CD14-positive monocyte (primary cell): ENCODE measurements at regions not wholly inside any gene's neighbourhood (a gene's known extent, or its start where the extent isn't known, plus 50 kb on each side); places are given as distances from the start of the nearest gene placed in this dataset.

ENCODE experiments used
- DNase-seq, 3 donors: peaks; one replicate each; pipeline ENCODE4 v3.0.0-alpha.2; 2011 to 2022
- H2AFZ ChIP-seq: 2 replicates; pipeline ENCODE4 v1.6.0; 2012; ENCODE audit warnings: mild to moderate bottlenecking, low read depth, low read length, inconsistent platforms; ENCODE audit not compliant: insufficient read depth, poor library complexity, severe bottlenecking
- H3K27ac ChIP-seq, 2 donors: 1 replicate in 1 of 2; 2 replicates in 1 of 2; pipeline ENCODE4 v1.5.1; 2012 to 2013; ENCODE audit warnings: low read length in 2 of 2, control low read depth in 1 of 2, inconsistent platforms in 1 of 2, low read depth in 1 of 2, mild to moderate bottlenecking in 1 of 2
- H3K27me3 ChIP-seq, 2 donors: one replicate each; pipeline versions ENCODE4 v1.6.0 to v1.6.1; 2011 to 2013; ENCODE audit warnings: low read length in 2 of 2; ENCODE audit not compliant: control insufficient read depth in 2 of 2, insufficient read depth in 2 of 2
- H3K36me3 ChIP-seq, 2 donors: replicated peaks in 1 of 2; 1 replicate in 1 of 2; 2 replicates in 1 of 2; pipeline versions ENCODE4 v1.5.1 to v1.6.1; 2012 to 2013; ENCODE audit warnings: low read length in 2 of 2, control low read depth in 1 of 2, inconsistent platforms in 1 of 2, mild to moderate bottlenecking in 1 of 2; ENCODE audit not compliant: insufficient read depth in 2 of 2, control insufficient read depth in 1 of 2
- H3K4me1 ChIP-seq, 2 donors: 1 replicate in 1 of 2; 2 replicates in 1 of 2; pipeline versions ENCODE4 v1.5.1 to v1.6.1; 2012 to 2013; ENCODE audit warnings: low read length in 2 of 2, control low read depth in 1 of 2, inconsistent platforms in 1 of 2, mild to moderate bottlenecking in 1 of 2, moderate library complexity in 1 of 2; ENCODE audit not compliant: insufficient read depth in 2 of 2, control insufficient read depth in 1 of 2
- H3K4me2 ChIP-seq: replicated peaks from 2 replicates; pipeline ENCODE3; 2012; ENCODE audit warnings: low read length, moderate library complexity, mild to moderate bottlenecking; ENCODE audit not compliant: poor library complexity, severe bottlenecking; ENCODE audit errors: extremely low read depth
- H3K4me3 ChIP-seq, 3 experiments: fragments of 200-600 bp in 1 of 3; sonication (generic) in 1 of 3; replicated peaks in 1 of 3; 1 replicate in 2 of 3; 2 replicates in 1 of 3; pipeline ENCODE4 v1.5.1; 2011 to 2013; ENCODE audit warnings: low read length in 3 of 3, mild to moderate bottlenecking in 3 of 3, control low read depth in 2 of 3, low read depth in 2 of 3, inconsistent platforms in 1 of 3, moderate library complexity in 1 of 3
- H3K79me2 ChIP-seq: 2 replicates; pipeline ENCODE4 v1.6.0; 2012; ENCODE audit warnings: mild to moderate bottlenecking, control low read depth, inconsistent platforms, low read length, moderate library complexity; ENCODE audit not compliant: insufficient read depth
- H3K9ac ChIP-seq: 2 replicates; pipeline ENCODE4 v1.6.0; 2017; ENCODE audit warnings: low read length, mild to moderate bottlenecking; ENCODE audit not compliant: insufficient read depth, poor library complexity, severe bottlenecking
- H3K9me3 ChIP-seq, 2 donors: replicated peaks in 1 of 2; 1 replicate in 1 of 2; 2 replicates in 1 of 2; pipeline versions ENCODE4 v1.5.1 to v1.6.1; 2012 to 2013; ENCODE audit warnings: low read length in 2 of 2, control low read depth in 1 of 2; ENCODE audit not compliant: control insufficient read depth in 1 of 2, insufficient read depth in 1 of 2
- H4K20me1 ChIP-seq: 2 replicates; pipeline ENCODE4 v1.6.0; 2012; ENCODE audit warnings: mild to moderate bottlenecking, low read length, control low read depth, moderate library complexity; ENCODE audit not compliant: insufficient read depth
- H3K27ac Mint-ChIP-seq, 7 donors: one replicate each; pipeline ENCODE4 v1.8.0; 2020; ENCODE audit warnings: mild to moderate bottlenecking in 7 of 7, mixed read lengths in 7 of 7, moderate library complexity in 6 of 7, inconsistent platforms in 2 of 7
- H3K27me3 Mint-ChIP-seq, 3 donors: one replicate each; pipeline ENCODE4 v1.8.0; 2021 to 2022; ENCODE audit warnings: low read depth in 3 of 3, mild to moderate bottlenecking in 3 of 3, mixed read lengths in 3 of 3, moderate library complexity in 3 of 3, inconsistent platforms in 1 of 3
- H3K36me3 Mint-ChIP-seq, 2 donors: one replicate each; pipeline ENCODE4 v1.8.0; 2020; ENCODE audit warnings: mixed read lengths in 2 of 2, inconsistent platforms in 1 of 2, mild to moderate bottlenecking in 1 of 2
- H3K4me1 Mint-ChIP-seq: one replicate; pipeline ENCODE4 v1.8.0; 2020; ENCODE audit warnings: mild to moderate bottlenecking, mixed read lengths
- H3K4me3 Mint-ChIP-seq, 2 donors: one replicate each; pipeline ENCODE4 v1.8.0; 2020; ENCODE audit warnings: mild to moderate bottlenecking in 2 of 2, mixed read lengths in 2 of 2, moderate library complexity in 1 of 2
- H3K9me3 Mint-ChIP-seq, 7 donors: one replicate each; pipeline ENCODE4 v1.8.0; 2020 to 2022; ENCODE audit warnings: mixed read lengths in 7 of 7, mild to moderate bottlenecking in 6 of 7, moderate library complexity in 6 of 7, inconsistent platforms in 2 of 7
- CTCF ChIP-seq: fragments of 200-600 bp; IDR thresholded peaks from one replicate; pipeline ENCODE4 v1.8.0; 2022; ENCODE audit warnings: antibody characterized with exemption, mild to moderate bottlenecking
- WGBS: methylation state at CpG from one replicate; pipeline ENCODE4 v1.1.5; 2013; ENCODE audit warnings: missing lambda C conversion rate; ENCODE audit not compliant: insufficient coverage; 5-methylcytosine and 5-hydroxymethylcytosine counted together
- intact Hi-C, 2 donors: fragments of 100-400 bp; cut with micrococcal nuclease; formaldehyde crosslinking; loops; one replicate each; pipeline versions ENCODE4 v1.15.0 to v1.15.1; 2023

GRCh38 chr6:15147827-15148226 is 98.0 kb upstream of the JARID2 start:
- peaks cover 23 to 26% of the 10 kb centered on the region in 2 donors for H3K4me1 ChIP-seq
- Mint-ChIP-seq H3K36me3 (no peaks in the 10 kb centered on the region), H3K27ac (no peak overlapping the region), H3K4me1 (peaks cover 31% of the 10 kb centered on the region), H3K4me3 (no peak overlapping the region), H3K9me3 (no peaks in the 10 kb centered on the region), H3K27me3 (no peaks in the 10 kb centered on the region)
- H3K4me3 ChIP-seq: no peak overlapping the region
- no peak overlapping the region for H3K27ac ChIP-seq
- H3K27me3 ChIP-seq: no peaks in the 10 kb centered on the region
- 100% methylated on average over 4 of the region's 5 CpGs for WGBS
- no peak overlapping the region for H3K9ac ChIP-seq
- H3K4me2 ChIP-seq: no peak overlapping the region
- no peaks in the 10 kb centered on the region for H3K9me3 ChIP-seq
- no peak overlapping the region for H2AFZ ChIP-seq
- H3K36me3 ChIP-seq: no peaks in the 10 kb centered on the region
- DNase-seq: no peak
- no peak for TF ChIP-seq CTCF
- no peaks in the 10 kb centered on the region for H4K20me1 ChIP-seq
- intact Hi-C loops: no loop called here
- no peaks in the 10 kb centered on the region for H3K79me2 ChIP-seq

- Histone ChIP-seq H3K27ac (no peak overlapping the region), H2AFZ (no peak overlapping the region), H3K4me1 (peaks cover 23 to 26% of the 10 kb centered on the region in 2 donors), H3K4me2 (no peak overlapping the region), H3K9me3 (no peaks in the 10 kb centered on the region), H3K9ac (no peak overlapping the region), H4K20me1 (no peaks in the 10 kb centered on the region), H3K4me3 (no peak overlapping the region), H3K36me3 (no peaks in the 10 kb centered on the region), H3K79me2 (no peaks in the 10 kb centered on the region), H3K27me3 (no peaks in the 10 kb centered on the region)
- Mint-ChIP-seq H3K4me1 (peaks cover 31% of the 10 kb centered on the region), H3K4me3 (no peak overlapping the region), H3K36me3 (no peaks in the 10 kb centered on the region), H3K27ac (no peak overlapping the region), H3K9me3 (no peaks in the 10 kb centered on the region), H3K27me3 (no peaks in the 10 kb centered on the region)
- intact Hi-C loops: no loop called here
- no peak for DNase-seq
- WGBS: 100% methylated on average over 4 of the region's 8 CpGs
- TF ChIP-seq CTCF: no peak
Measured at GRCh38 chr6:15148356-15148946, 97.4 kb upstream of the JARID2 start.
